ENCODE measurements at regions not wholly inside any gene's neighbourhood (a gene's known extent, or its start where the extent isn't known, plus 50 kb on each side); places are given as distances from the start of the nearest gene placed in this dataset.

GRCh38 chr2:19022334-19022733 lies 336.1 kb downstream of the OSR1 start:
- in situ Hi-C loops (cut with MboI; ENCODE audit: low pct_unique_long_range_greater_than_20kb, low sequenced_read_pairs), result no loop called here
- no peak for DNase-seq

DNA sequence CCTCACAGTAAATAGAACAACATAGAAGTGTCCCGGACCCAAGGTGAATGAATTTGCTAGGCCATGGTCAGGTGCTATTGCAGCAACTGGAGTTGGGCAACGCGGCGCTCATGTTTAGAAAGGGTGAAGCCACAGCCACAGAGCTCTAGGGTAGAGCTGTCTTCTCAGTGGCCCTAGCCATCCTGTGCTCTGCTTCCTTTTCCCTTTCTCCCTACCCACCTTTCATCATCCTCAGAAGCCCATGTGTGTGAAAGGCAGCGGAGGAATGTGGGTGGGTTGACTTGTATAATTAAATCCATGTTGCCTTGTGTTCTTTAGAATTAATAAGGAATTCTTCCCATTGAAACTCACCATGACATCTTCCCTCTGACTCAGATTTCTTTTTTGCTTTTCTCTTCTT lies 336.7 kb downstream of the OSR1 start:
- no peak for DNase-seq
- in situ Hi-C loops (cut with MboI; ENCODE audit: low pct_unique_long_range_greater_than_20kb, low sequenced_read_pairs), result no loop called here

GRCh38 chr2:19021100-19021476 lies 337.3 kb downstream of the OSR1 start:
- DNase-seq, result no peak
- in situ Hi-C loops (cut with MboI; ENCODE audit: low pct_unique_long_range_greater_than_20kb, low sequenced_read_pairs), result no loop called here

DNA sequence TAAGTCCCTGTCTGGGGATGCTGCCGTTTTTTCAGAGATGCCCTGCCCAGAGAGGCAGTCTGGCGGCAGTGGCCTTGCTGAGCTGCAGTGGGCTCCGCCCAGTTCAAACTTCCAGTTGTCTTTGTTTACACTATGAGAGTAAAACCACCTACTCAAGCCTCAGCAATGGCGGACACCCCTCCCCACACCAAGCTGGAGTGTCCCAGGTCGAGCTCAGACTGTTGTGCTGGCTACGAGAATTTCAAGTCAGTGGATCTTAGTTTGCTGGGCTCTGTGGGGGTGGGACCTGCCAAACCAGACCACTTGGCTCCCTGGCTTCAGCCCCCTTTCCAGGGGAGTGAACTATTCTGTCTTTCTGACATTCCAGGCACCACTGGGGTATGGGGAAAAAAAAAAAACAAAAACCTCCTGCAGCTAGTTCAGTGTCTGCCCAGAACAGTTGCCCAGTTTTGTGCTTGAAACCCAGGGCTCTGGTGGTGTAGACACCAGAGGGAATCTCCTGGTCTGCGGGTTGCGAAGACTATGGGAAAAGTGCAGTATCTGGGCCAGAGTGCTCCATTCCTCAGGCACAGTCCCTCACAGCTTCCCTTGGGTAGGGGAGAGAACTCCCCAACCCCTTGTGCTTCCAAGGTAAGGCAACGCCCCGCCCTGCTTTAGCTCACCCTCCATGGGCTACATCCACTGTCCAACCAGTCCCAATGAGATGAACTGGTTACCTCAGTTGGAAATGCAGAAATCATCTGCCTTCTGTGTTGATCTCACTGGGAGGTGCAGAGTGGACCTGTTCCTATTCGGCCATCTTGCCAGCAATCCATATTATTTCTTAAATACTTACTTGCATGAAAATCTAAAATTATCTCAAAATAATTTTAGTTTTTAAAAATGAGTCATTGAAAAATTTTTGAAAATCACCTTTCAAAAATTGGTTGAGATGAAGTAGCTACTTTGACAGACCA lies 338.0 kb downstream of the OSR1 start:
- no peak for DNase-seq
- in situ Hi-C loops (cut with MboI; ENCODE audit: low pct_unique_long_range_greater_than_20kb, low sequenced_read_pairs), result no loop called here

DNA sequence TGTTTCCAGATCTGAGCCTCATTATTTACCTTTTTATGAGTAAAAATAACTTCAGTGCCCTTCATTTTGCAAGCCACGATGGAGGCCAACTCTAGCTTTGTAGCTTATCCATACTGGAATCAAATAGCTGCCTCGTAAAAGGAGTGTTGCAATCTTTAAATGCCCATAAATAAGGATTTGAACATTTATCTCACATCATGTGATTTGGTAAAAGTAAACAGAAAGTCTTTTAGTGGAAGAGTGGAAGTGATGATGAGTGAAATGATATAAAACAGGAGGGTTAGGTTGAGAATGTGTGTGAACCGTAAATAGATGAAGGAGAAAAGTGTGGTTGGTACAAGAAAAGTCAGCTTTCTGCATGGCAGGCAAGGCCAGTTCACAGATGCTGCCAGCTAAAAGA lies 348.9 kb downstream of the OSR1 start:
- DNase-seq, result no peak
- in situ Hi-C loops (cut with MboI; ENCODE audit: low pct_unique_long_range_greater_than_20kb, low sequenced_read_pairs), result no loop called here

DNA sequence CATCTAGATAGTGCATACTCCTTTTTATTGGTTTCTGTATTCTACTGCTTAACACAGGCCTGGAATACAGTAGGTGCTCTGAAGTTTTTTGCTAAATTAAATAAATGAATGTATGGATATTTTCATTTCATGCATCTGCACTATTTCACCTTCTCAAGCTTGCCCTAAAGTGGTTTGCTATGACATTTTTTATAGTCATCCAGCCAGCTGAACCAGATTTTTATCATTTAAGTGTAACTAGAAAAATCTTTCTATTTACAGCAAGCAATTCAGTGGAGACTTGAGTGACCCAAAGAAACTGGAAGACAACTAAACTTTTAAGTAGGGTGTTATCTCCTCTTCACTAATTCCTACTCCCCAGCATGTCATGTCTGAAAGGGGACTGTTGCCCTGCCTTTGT lies 354.9 kb downstream of the OSR1 start:
- DNase-seq, result no peak
- in situ Hi-C loops (cut with MboI; ENCODE audit: low pct_unique_long_range_greater_than_20kb, low sequenced_read_pairs), result no loop called here

DNA sequence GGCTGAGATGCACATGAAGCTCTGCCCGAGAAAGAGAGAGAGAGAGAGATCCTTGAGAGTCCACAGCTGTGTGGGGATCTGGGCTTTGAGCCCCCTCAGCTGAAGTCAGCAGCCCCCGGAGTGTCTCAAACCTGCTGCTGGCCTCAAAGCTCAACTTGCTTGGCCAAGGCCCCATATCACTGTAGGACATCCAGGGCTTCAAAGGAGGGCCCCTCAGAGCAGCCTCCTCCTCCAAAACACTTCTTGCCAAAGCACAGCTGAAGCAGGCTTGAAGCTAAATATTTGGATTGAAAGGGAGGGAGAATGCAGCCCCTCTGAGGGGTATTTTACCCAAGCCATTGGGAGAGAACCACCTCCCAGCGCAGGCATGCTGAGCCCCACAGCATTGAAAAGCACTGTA lies 357.6 kb downstream of the OSR1 start:
- DNase-seq, result no peak
- in situ Hi-C loops (cut with MboI; ENCODE audit: low pct_unique_long_range_greater_than_20kb, low sequenced_read_pairs), result no loop called here

DNA sequence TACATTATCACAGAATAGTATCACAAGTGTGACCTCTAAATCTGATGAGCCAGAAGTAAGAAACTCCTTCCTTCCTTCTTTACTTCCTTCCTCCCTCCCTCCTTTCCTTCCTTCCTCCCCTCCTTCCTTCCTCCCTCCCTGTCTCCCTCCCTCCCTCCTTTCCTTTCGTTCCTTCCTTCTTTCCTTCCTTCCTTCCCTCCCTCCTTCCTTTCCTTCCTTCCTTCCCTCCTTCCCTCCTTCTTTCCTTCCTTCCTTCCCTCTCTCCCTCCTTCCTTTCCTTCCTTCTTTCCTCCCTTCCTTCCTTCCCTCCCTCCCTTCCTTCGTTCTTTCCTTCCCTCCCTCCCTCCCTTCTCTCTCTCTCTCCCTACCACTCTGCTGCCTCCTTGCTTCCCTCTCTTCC lies 359.2 kb downstream of the OSR1 start:
- in situ Hi-C loops (cut with MboI; ENCODE audit: low pct_unique_long_range_greater_than_20kb, low sequenced_read_pairs), result no loop called here
- no peak for DNase-seq

DNA sequence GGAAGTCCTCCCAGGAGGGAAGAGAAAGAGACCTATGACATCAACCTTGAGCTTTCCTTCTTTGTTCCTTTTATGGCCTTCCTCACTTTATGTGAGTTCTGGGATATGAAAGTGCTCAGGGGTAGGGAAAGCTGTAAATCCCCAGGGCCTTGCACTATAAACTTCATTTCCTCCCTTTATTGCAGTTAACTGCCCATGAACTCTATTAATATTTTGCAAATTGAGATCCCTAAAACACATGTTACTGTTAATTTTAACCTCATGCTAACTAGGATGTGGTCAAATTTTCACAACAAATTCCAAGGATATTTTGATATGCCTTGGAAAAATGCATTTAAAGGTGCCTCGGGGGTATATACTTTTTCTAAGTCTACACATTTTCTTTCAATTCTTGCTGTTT lies 359.9 kb downstream of the OSR1 start:
- in situ Hi-C loops (cut with MboI; ENCODE audit: low pct_unique_long_range_greater_than_20kb, low sequenced_read_pairs), result no loop called here
- no peak for DNase-seq

DNA sequence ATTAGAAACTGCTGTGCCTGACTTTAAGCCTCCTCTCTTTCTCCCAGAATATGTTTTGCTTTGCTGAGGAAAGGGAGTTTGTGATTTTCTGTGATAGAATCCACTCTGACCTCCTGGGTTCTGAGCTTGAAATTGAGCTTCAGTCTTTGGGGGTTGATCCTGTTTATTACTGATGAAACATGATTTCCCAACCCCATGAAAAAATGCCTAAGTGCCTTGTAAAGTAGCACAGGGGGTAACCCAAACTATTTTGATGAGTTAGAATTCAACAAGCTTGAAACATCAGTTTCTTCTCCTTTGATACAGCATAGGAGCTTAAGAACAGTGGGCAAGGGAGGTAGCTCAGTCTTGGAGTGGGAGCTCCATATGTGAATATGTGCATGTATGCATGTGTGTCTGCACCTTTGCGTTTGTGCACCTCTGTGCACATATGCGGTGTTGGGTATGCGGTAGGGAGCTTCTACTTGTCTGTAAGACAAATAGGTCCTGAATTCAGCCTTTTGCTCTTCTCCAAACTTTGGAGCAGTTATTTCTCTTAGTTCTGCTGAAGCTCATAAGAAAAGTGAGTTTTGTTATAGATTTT lies 364.6 kb downstream of the OSR1 start:
- in situ Hi-C loops (cut with MboI; ENCODE audit: low pct_unique_long_range_greater_than_20kb, low sequenced_read_pairs), result no loop called here
- no peak for DNase-seq

- no peak for DNase-seq
- in situ Hi-C loops (cut with MboI; ENCODE audit: low pct_unique_long_range_greater_than_20kb, low sequenced_read_pairs), result no loop called here
Measured at GRCh38 chr2:18991177-18992168, 366.9 kb downstream of the OSR1 start.

GRCh38 chr2:18988631-18989232 lies 369.7 kb downstream of the OSR1 start:
- in situ Hi-C loops (cut with MboI; ENCODE audit: low pct_unique_long_range_greater_than_20kb, low sequenced_read_pairs), result no loop called here
- no peak for DNase-seq

DNA sequence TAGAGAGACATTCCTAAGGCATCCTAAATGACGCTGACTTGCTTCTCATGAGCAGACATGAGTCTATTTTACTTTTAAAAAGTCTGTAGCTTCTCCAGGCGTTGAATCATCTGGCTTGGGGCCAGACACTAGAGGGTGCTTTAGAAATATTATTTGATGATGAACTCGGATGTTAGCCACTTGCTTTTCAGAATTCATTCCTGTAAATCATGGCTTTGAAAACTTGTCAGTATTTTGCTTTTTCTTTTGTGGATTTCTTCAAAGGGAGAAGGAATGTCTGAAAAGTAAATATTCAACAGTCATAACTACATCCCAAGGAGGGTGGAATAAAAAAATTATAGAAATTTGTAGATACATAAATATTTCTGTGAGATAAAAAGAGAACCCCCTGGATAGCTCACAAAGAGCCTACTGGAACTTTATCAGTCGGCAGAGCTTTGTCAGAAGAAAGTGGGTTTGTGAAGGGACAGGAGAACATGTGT lies 370.8 kb downstream of the OSR1 start:
- in situ Hi-C loops (cut with MboI; ENCODE audit: low pct_unique_long_range_greater_than_20kb, low sequenced_read_pairs), result no loop called here
- no peak for DNase-seq

DNA sequence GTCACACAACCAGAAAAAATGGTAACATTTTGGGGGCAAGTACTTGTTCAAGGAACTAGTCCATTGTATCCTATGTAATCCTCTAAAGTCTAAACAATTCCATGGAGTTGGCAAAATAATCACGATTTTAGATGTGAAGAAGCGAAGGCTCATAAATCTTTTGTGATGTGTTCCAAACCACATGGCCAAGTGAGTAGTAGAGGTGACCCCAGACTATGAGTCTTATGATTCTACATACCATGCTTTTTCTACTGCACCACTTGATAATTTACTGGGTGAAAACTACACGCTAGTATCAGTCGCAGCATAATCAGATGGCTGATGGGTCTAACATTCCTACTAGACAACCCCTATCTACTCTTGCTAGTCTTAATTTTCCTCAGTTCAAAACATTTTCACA lies 371.4 kb downstream of the OSR1 start:
- in situ Hi-C loops (cut with MboI; ENCODE audit: low pct_unique_long_range_greater_than_20kb, low sequenced_read_pairs), result no loop called here
- no peak for DNase-seq

- DNase-seq, result no peak
- in situ Hi-C loops (cut with MboI; ENCODE audit: low pct_unique_long_range_greater_than_20kb, low sequenced_read_pairs), result no loop called here
Measured at GRCh38 chr2:18986046-18986445, 372.4 kb downstream of the OSR1 start.

DNA sequence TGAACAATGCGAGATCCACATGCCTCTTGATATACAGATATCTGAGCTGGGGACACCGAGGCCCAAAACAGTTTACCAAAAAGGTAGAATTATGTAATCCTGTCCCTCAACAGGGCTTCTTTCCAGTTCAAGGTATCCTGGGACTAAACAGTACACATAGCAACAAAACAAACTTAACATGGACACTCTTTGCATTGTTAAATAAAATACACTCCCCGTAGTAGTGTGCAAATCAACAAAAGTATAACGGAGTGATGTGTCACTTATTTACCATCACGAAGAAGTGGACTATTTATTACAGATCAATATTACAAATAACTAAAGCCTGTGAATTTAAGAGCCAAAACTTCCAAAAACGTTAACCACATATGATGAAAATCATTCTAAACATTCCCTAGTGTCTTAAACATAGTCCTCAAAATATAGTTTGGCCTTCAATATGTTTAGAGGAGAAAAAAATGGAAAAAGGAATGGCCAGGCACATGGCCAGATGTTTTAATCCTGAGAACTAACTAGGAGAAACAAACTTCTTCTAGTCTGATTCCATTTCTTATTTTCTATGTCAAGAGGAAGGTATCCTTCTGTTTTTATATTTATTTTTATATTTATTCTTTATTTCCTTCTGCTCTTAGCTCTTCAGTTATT lies 377.5 kb downstream of the OSR1 start:
- in situ Hi-C loops (cut with MboI; ENCODE audit: low pct_unique_long_range_greater_than_20kb, low sequenced_read_pairs), result no loop called here
- DNase-seq, result no peak

DNA sequence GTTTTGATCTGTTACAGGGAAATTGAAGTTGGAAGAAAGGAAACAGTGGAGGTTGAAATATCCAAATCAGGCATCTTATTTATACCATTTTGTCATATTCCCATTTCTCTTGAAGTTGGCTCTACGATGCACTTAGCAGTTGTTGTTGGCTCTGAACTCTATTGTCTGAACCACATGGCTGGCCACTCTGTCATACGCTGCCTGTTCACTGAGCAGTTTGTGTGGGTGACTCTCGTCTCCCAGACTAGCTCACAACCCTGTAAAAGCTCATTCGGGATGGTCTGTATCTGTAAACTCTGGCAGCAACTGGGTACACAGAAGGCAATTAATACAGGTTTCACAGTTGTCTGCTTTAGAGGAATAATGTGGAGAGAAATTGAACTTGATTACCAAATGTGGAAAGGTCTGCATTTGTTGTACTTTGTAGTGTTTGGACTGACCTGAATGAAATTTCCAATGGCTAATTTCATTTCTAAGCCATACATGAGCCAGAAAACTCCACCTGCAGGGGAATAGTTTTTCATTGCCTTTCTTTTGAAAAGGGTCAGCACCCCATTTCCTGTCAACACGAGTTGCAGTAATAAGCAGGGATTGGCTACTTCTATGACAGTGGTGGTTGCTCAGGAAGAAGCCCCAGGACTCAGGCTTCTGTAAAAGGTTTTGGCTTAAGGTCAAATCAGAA lies 378.2 kb downstream of the OSR1 start:
- in situ Hi-C loops (cut with MboI; ENCODE audit: low pct_unique_long_range_greater_than_20kb, low sequenced_read_pairs), result no loop called here
- no peak for DNase-seq

GRCh38 chr2:18977409-18977808 lies 381.0 kb downstream of the OSR1 start:
- no peak for DNase-seq
- in situ Hi-C loops (cut with MboI; ENCODE audit: low pct_unique_long_range_greater_than_20kb, low sequenced_read_pairs), result no loop called here

Data from KBM-7 (cell line).